GM19463 (cell line): ENCODE measurements at regions not wholly inside any gene's neighbourhood (a gene's known extent, or its start where the extent isn't known, plus 50 kb on each side); places are given as distances from the start of the nearest gene placed in this dataset.
"Not testable (repeated sequence)": the region's sequence is repeated elsewhere in the genome, so short reads cannot be mapped to it uniquely, and the experiment has no call there.

ENCODE experiments used
- ATAC-seq: cut with Tn5 transposase; IDR thresholded peaks from one replicate; pipeline ENCODE4 v1.9.1; 2021; ENCODE audit warnings: mild to moderate bottlenecking, moderate library complexity; ENCODE audit not compliant: unreplicated experiment

- no peak for ATAC-seq
Measured at GRCh38 chr12:131386781-131387180, 324.1 kb upstream of the SFSWAP start.

GRCh38 chr12:131387281-131388163 lies 323.4 kb upstream of the SFSWAP start:
- no peak for ATAC-seq

GRCh38 chr12:131388164-131389053 lies 322.5 kb upstream of the SFSWAP start:
- ATAC-seq, result not testable (repeated sequence)

GRCh38 chr12:131389054-131390013 lies 321.6 kb upstream of the SFSWAP start:
- ATAC-seq, result no peak

GRCh38 chr12:131390412-131391334 lies 320.2 kb upstream of the SFSWAP start:
- ATAC-seq, result no peak

GRCh38 chr12:131391399-131391798 lies 319.5 kb upstream of the SFSWAP start:
- no peak for ATAC-seq

GRCh38 chr12:131394752-131395151 lies 316.1 kb upstream of the SFSWAP start:
- not testable (repeated sequence) for ATAC-seq

GRCh38 chr12:131395209-131395684 lies 315.6 kb upstream of the SFSWAP start:
- not testable (repeated sequence) for ATAC-seq

GRCh38 chr12:131395971-131396573 lies 314.8 kb upstream of the SFSWAP start:
- no peak for ATAC-seq

GRCh38 chr12:131397493-131398181 lies 313.3 kb upstream of the SFSWAP start:
- no peak for ATAC-seq

GRCh38 chr12:131399000-131399399 lies 311.9 kb upstream of the SFSWAP start:
- ATAC-seq, result no peak

GRCh38 chr12:131400668-131401294 lies 310.1 kb upstream of the SFSWAP start:
- not testable (repeated sequence) for ATAC-seq

GRCh38 chr12:131401907-131402633 lies 308.8 kb upstream of the SFSWAP start:
- ATAC-seq, result not testable (repeated sequence)

- no peak for ATAC-seq
Measured at GRCh38 chr12:131402781-131403396, 308.0 kb upstream of the SFSWAP start.

GRCh38 chr12:131403676-131404075 lies 307.2 kb upstream of the SFSWAP start:
- ATAC-seq, result no peak

GRCh38 chr12:131404705-131405104 lies 306.2 kb upstream of the SFSWAP start:
- no peak for ATAC-seq
